HCT116 (cell line): ENCODE measurements at regions not wholly inside any gene's neighbourhood (a gene's known extent, or its start where the extent isn't known, plus 50 kb on each side); places are given as distances from the start of the nearest gene placed in this dataset.

Source experiments
- EZH2 ChIP-seq: fragments of 200-600 bp; sonication (generic); IDR thresholded peaks from 2 replicates; pipeline ENCODE4 v1.6.1; 2017; ENCODE audit warnings: antibody characterized with exemption, mixed run types
- POLR2AphosphoS5 ChIP-seq: IDR thresholded peaks from 2 replicates; pipeline ENCODE4 v1.6.1; 2011; ENCODE audit warnings: mild to moderate bottlenecking, low read depth, low read length, moderate library complexity
- RAD21 ChIP-seq: IDR thresholded peaks from 2 replicates; pipeline ENCODE4 v1.6.1; 2012; ENCODE audit warnings: low read depth, mild to moderate bottlenecking
- TCF7L2 ChIP-seq: IDR thresholded peaks from 2 replicates; pipeline ENCODE4 v1.7.0; 2011; ENCODE audit warnings: borderline replicate concordance, inconsistent platforms; ENCODE audit not compliant: insufficient read depth, insufficient read length; ENCODE audit errors: extremely low read depth
- YY1 ChIP-seq: IDR thresholded peaks from 2 replicates; pipeline ENCODE4 v1.6.1; 2011; ENCODE audit warnings: low read length, low read depth, moderate library complexity, mild to moderate bottlenecking; ENCODE audit not compliant: insufficient replicate concordance; ENCODE audit errors: extremely low read depth
- TF ChIP-seq, protein P1 (sequence below), 3 experiments: fragments of 200-600 bp in 1 of 3; sonication (generic) in 1 of 3; IDR thresholded peaks in 2 of 3; conservative IDR thresholded peaks in 1 of 3; 2 replicates each; pipeline ENCODE4 v1.5.1; 2012 to 2017; ENCODE audit warnings: low read depth in 2 of 3, low read length in 2 of 3, antibody characterized with exemption in 1 of 3, borderline replicate concordance in 1 of 3, control low read depth in 1 of 3, mild to moderate bottlenecking in 1 of 3, mixed read lengths in 1 of 3, mixed run types in 1 of 3, moderate library complexity in 1 of 3; ENCODE audit not compliant: insufficient read depth in 1 of 3
- TF ChIP-seq, protein P2 (sequence below): IDR thresholded peaks from 2 replicates; pipeline ENCODE4 v1.6.1; 2012; ENCODE audit warnings: low read depth

DNA sequence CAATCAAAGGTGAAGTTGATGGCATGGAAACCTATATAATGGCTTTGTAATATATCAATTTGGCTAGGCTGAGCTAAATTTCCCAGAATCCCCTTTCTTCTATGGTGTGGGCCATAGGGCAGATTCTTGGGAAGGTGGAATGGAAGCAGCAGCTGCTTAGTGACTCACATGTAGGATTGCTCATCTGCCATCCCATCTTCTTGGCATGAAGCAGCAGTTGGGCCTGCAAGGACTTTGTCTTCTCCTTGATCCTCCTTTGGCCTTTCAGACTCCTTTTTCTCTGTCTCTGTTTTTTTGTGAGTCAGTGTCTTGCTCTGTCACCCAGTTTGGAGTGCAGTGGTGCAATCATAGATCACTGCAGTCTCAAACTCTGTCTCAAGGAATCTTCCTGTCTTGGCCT, 52.6 kb upstream of the CEP162 start:
- TF ChIP-seq, protein P1, sequence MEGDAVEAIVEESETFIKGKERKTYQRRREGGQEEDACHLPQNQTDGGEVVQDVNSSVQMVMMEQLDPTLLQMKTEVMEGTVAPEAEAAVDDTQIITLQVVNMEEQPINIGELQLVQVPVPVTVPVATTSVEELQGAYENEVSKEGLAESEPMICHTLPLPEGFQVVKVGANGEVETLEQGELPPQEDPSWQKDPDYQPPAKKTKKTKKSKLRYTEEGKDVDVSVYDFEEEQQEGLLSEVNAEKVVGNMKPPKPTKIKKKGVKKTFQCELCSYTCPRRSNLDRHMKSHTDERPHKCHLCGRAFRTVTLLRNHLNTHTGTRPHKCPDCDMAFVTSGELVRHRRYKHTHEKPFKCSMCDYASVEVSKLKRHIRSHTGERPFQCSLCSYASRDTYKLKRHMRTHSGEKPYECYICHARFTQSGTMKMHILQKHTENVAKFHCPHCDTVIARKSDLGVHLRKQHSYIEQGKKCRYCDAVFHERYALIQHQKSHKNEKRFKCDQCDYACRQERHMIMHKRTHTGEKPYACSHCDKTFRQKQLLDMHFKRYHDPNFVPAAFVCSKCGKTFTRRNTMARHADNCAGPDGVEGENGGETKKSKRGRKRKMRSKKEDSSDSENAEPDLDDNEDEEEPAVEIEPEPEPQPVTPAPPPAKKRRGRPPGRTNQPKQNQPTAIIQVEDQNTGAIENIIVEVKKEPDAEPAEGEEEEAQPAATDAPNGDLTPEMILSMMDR (IDR thresholded peaks at IDR 0.05 in 2 of 3, conservative IDR thresholded peaks at IDR 0.05 in 1 of 3; ENCODE audit: borderline replicate concordance in 1 of 3, insufficient read depth in 1 of 3, low read depth in 2 of 3, low read length in 2 of 3) = no peak
- TF ChIP-seq RAD21 (no peak), YY1 (no peak), POLR2AphosphoS5 (no peak), TCF7L2 (no peak), EZH2 (no peak)
- TF ChIP-seq, protein P2, sequence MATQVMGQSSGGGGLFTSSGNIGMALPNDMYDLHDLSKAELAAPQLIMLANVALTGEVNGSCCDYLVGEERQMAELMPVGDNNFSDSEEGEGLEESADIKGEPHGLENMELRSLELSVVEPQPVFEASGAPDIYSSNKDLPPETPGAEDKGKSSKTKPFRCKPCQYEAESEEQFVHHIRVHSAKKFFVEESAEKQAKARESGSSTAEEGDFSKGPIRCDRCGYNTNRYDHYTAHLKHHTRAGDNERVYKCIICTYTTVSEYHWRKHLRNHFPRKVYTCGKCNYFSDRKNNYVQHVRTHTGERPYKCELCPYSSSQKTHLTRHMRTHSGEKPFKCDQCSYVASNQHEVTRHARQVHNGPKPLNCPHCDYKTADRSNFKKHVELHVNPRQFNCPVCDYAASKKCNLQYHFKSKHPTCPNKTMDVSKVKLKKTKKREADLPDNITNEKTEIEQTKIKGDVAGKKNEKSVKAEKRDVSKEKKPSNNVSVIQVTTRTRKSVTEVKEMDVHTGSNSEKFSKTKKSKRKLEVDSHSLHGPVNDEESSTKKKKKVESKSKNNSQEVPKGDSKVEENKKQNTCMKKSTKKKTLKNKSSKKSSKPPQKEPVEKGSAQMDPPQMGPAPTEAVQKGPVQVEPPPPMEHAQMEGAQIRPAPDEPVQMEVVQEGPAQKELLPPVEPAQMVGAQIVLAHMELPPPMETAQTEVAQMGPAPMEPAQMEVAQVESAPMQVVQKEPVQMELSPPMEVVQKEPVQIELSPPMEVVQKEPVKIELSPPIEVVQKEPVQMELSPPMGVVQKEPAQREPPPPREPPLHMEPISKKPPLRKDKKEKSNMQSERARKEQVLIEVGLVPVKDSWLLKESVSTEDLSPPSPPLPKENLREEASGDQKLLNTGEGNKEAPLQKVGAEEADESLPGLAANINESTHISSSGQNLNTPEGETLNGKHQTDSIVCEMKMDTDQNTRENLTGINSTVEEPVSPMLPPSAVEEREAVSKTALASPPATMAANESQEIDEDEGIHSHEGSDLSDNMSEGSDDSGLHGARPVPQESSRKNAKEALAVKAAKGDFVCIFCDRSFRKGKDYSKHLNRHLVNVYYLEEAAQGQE = no peak
